Smooth muscle cell (in vitro differentiated cells): ENCODE measurements at regions not wholly inside any gene's neighbourhood (a gene's known extent, or its start where the extent isn't known, plus 50 kb on each side); places are given as distances from the start of the nearest gene placed in this dataset.

Experiments used
- DNase-seq: peaks from one replicate; lab custom pipeline; 2025; ENCODE audit not compliant: unreplicated experiment; lab: John Stamatoyannopoulos, UW
- H2AFZ ChIP-seq: fragments of 200-600 bp; sonication (generic); 2 replicates; pipeline ENCODE4 v1.6.0; 2016; ENCODE audit warnings: antibody characterized with exemption, low read depth, mild to moderate bottlenecking
- H3F3A ChIP-seq: fragments of 200-600 bp; sonication (generic); 2 replicates; pipeline ENCODE4 v1.6.0; 2017; ENCODE audit warnings: antibody characterized with exemption, low read depth
- H3K27ac ChIP-seq: fragments of 200-600 bp; sonication (generic); 2 replicates; pipeline ENCODE4 v1.5.1; 2016; ENCODE audit warnings: low read depth, mild to moderate bottlenecking
- H3K27me3 ChIP-seq: fragments of 200-600 bp; sonication (generic); 2 replicates; pipeline ENCODE4 v1.6.1; 2016; ENCODE audit warnings: low read depth, mild to moderate bottlenecking
- H3K36me3 ChIP-seq: fragments of 200-600 bp; sonication (generic); 2 replicates; pipeline ENCODE4 v1.5.1; 2016; ENCODE audit warnings: low read depth
- H3K4me1 ChIP-seq: fragments of 200-600 bp; sonication (generic); 2 replicates; pipeline ENCODE4 v1.5.1; 2016; ENCODE audit warnings: low read depth
- H3K4me2 ChIP-seq: fragments of 200-600 bp; sonication (generic); 2 replicates; pipeline ENCODE4 v1.6.0; 2016; ENCODE audit warnings: mild to moderate bottlenecking
- H3K4me3 ChIP-seq: fragments of 200-600 bp; sonication (generic); 2 replicates; pipeline ENCODE4 v1.5.1; 2016; ENCODE audit warnings: mild to moderate bottlenecking
- H3K79me2 ChIP-seq: fragments of 200-600 bp; sonication (generic); 2 replicates; pipeline ENCODE4 v1.6.0; 2016; ENCODE audit warnings: low read depth, mild to moderate bottlenecking
- H3K9ac ChIP-seq: fragments of 200-600 bp; sonication (generic); 2 replicates; pipeline ENCODE4 v1.6.0; 2016; ENCODE audit warnings: low read depth
- H3K9me3 ChIP-seq: fragments of 200-600 bp; sonication (generic); replicated peaks from 2 replicates; pipeline ENCODE4 v1.5.1; 2016; ENCODE audit warnings: low read depth
- H4K20me1 ChIP-seq: fragments of 200-600 bp; sonication (generic); 2 replicates; pipeline ENCODE4 v1.6.0; 2016; ENCODE audit warnings: low read depth
- WGBS: methylation state at CpG from one replicate; pipeline ENCODE4 v1.1.7; 2016; ENCODE audit warnings: low lambda C conversion rate; 5-methylcytosine and 5-hydroxymethylcytosine counted together
- TF ChIP-seq, protein P1 (sequence below): fragments of 200-600 bp; sonication (generic); IDR thresholded peaks from 2 replicates; pipeline ENCODE4 v1.5.1; 2017; ENCODE audit warnings: borderline replicate concordance, mild to moderate bottlenecking, antibody characterized with exemption; ENCODE audit not compliant: insufficient read depth, poor library complexity, severe bottlenecking

DNA sequence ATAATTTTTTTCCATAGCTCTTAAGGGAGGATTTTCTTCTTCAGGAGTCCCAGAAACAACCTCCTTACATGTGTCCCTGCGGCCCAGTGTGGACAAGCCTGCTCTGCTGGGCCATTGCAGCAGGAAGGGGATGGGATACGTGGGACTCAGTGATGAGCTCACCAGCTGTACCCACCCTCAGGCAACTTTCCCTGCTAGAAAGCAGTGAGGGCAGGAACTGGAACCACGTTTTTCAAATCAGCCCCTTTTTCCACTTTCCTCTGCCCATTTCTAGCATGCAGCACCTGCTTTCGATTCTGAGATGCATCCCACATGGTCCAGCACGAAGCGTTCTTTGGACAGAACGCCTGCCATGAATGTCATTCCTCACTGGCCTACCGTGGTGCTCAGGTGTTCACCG lies 232.7 kb downstream of the KLF6 start:
- Histone ChIP-seq H3K79me2 (no peaks in the 10 kb centered on the region), H3K9me3 (no peaks in the 10 kb centered on the region), H3K9ac (no peak overlapping the region), H3K27me3 (no peaks in the 10 kb centered on the region), H3K4me1 (no peaks in the 10 kb centered on the region), H2AFZ (peak overlapping the region; percentile 54), H3F3A (no peaks in the 10 kb centered on the region), H3K36me3 (no peaks in the 10 kb centered on the region), H3K4me2 (no peak overlapping the region), H3K4me3 (no peak overlapping the region), H4K20me1 (no peaks in the 10 kb centered on the region), H3K27ac (no peak overlapping the region)
- 92% methylated on average over 9 of the region's 9 CpGs for WGBS
- TF ChIP-seq, protein P1, sequence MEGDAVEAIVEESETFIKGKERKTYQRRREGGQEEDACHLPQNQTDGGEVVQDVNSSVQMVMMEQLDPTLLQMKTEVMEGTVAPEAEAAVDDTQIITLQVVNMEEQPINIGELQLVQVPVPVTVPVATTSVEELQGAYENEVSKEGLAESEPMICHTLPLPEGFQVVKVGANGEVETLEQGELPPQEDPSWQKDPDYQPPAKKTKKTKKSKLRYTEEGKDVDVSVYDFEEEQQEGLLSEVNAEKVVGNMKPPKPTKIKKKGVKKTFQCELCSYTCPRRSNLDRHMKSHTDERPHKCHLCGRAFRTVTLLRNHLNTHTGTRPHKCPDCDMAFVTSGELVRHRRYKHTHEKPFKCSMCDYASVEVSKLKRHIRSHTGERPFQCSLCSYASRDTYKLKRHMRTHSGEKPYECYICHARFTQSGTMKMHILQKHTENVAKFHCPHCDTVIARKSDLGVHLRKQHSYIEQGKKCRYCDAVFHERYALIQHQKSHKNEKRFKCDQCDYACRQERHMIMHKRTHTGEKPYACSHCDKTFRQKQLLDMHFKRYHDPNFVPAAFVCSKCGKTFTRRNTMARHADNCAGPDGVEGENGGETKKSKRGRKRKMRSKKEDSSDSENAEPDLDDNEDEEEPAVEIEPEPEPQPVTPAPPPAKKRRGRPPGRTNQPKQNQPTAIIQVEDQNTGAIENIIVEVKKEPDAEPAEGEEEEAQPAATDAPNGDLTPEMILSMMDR = no peak
- DNase-seq = no peak

DNA sequence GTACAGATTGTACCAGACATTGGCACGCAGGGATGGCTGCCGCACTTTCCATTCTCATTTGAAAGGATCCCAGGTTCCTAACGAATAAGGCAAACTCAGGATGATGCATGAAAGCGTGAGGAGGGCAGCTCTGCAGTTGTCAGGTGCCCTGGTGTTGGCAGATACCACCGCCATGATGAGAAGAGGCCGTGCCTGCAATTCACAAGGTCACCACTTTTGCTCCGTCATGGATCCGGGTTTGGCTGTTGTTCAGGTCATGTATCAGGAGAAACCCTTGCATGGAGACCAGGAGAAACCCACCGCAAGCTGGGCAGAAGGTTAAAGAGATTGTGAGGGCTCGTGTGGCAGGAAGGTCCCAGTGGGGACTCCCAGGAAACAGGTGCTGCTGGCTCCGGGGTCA lies 233.2 kb downstream of the KLF6 start:
- H3K4me2 ChIP-seq = no peak overlapping the region
- H3K4me1 ChIP-seq = no peaks in the 10 kb centered on the region
- no peak overlapping the region for H3K27ac ChIP-seq
- H3K79me2 ChIP-seq = no peaks in the 10 kb centered on the region
- no peak overlapping the region for H3K9ac ChIP-seq
- no peaks in the 10 kb centered on the region for H4K20me1 ChIP-seq
- TF ChIP-seq, protein P1 = no peak
- DNase-seq = no peak
- H3K4me3 ChIP-seq = no peak overlapping the region
- H3K27me3 ChIP-seq = no peaks in the 10 kb centered on the region
- H3K9me3 ChIP-seq = no peaks in the 10 kb centered on the region
- WGBS = 90% methylated on average over 11 of the region's 11 CpGs
- H3F3A ChIP-seq = no peaks in the 10 kb centered on the region
- no peaks in the 10 kb centered on the region for H3K36me3 ChIP-seq
- H2AFZ ChIP-seq = peak overlapping the region; percentile 54

DNA sequence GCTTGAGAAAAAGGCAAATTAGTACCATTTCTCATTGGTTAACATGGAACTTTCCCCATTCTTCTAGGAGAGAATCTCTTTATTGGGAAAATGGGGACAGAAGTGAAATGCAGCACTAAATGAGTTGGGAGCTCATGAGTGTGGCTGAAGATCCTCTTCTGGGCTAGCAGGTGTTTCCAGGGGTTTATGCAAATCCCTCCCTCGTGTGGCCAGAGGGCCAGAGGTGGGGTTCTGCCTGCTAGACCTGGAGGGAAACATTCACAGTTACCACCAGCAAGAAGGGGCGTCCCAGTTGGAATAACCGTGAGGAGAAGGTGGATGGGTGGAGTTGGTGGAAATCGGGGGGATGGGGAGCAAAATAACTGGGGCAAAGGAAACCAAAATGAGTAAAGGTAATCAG lies 235.9 kb downstream of the KLF6 start:
- no peak overlapping the region for H2AFZ ChIP-seq
- no peak overlapping the region for H3K4me3 ChIP-seq
- H3K27me3 ChIP-seq = no peaks in the 10 kb centered on the region
- H3K36me3 ChIP-seq = no peaks in the 10 kb centered on the region
- no peaks in the 10 kb centered on the region for H3K79me2 ChIP-seq
- H3F3A ChIP-seq = no peaks in the 10 kb centered on the region
- TF ChIP-seq, protein P1 = no peak
- no peaks in the 10 kb centered on the region for H4K20me1 ChIP-seq
- no peaks in the 10 kb centered on the region for H3K4me1 ChIP-seq
- H3K9me3 ChIP-seq = no peaks in the 10 kb centered on the region
- DNase-seq = no peak
- WGBS = 95% methylated on average over 4 of the region's 4 CpGs
- no peak overlapping the region for H3K27ac ChIP-seq
- H3K9ac ChIP-seq = no peak overlapping the region
- H3K4me2 ChIP-seq = no peak overlapping the region

DNA sequence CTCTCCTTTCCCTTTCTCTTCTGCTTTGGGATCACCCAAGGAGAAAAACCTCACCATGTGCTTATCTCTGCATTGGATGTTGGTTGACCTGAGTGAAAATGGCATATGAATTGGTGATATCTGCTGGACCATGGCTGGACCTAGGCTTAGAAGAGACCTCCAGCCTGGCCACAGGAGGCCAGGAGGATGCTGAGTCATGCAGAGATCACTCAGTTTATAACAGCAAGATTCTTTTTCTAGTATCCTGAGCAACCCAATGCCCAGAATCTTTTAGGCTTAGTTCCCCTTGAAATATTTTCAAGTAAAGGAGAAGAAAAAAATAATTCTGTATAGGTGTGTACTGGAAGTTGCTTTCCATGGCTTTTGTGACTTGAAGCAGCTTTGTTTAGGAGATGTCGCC lies 236.3 kb downstream of the KLF6 start:
- no peak overlapping the region for H3K4me3 ChIP-seq
- 100% methylated on average over 1 of the region's 1 CpG for WGBS

More for the DNA sequence above, 236.3 kb downstream of the KLF6 start:
- no peak overlapping the region for H2AFZ ChIP-seq
- H3K79me2 ChIP-seq = no peaks in the 10 kb centered on the region
- TF ChIP-seq, protein P1 = no peak
- no peak overlapping the region for H3K9ac ChIP-seq
- H3F3A ChIP-seq = no peaks in the 10 kb centered on the region
- no peak overlapping the region for H3K4me2 ChIP-seq
- no peaks in the 10 kb centered on the region for H3K27me3 ChIP-seq
- no peaks in the 10 kb centered on the region for H3K4me1 ChIP-seq
- H3K9me3 ChIP-seq = no peaks in the 10 kb centered on the region
- no peaks in the 10 kb centered on the region for H4K20me1 ChIP-seq
- H3K27ac ChIP-seq = no peak overlapping the region
- no peak for DNase-seq
- H3K36me3 ChIP-seq = no peaks in the 10 kb centered on the region
